H9 (cell line): ENCODE measurements at regions not wholly inside any gene's neighbourhood (a gene's known extent, or its start where the extent isn't known, plus 50 kb on each side); places are given as distances from the start of the nearest gene placed in this dataset.

Experiments used
- DNase-seq: peaks from one replicate; pipeline ENCODE4 v3.0.0-alpha.2; 2017
- H2AFZ ChIP-seq: one replicate; pipeline ENCODE4 v1.6.1; 2013; ENCODE audit warnings: mild to moderate bottlenecking, low read length, control low read depth, moderate library complexity
- H2AK5ac ChIP-seq: 2 replicates; pipeline ENCODE4 v1.6.1; 2013; ENCODE audit warnings: low read length, control low read depth, mixed read lengths; ENCODE audit not compliant: insufficient read length
- H2BK120ac ChIP-seq: one replicate; pipeline ENCODE4 v1.6.1; 2013; ENCODE audit warnings: low read depth, mild to moderate bottlenecking, low read length, control low read depth, inconsistent platforms; ENCODE audit not compliant: poor library complexity, severe bottlenecking
- H2BK12ac ChIP-seq: 2 replicates; pipeline ENCODE4 v1.6.1; 2013; ENCODE audit warnings: low read length, control low read depth, mixed read lengths, low read depth; ENCODE audit not compliant: insufficient read length
- H2BK15ac ChIP-seq: 2 replicates; pipeline ENCODE4 v1.6.1; 2013; ENCODE audit warnings: low read depth, low read length, control low read depth
- H2BK20ac ChIP-seq: one replicate; pipeline ENCODE4 v1.6.1; 2013; ENCODE audit warnings: low read depth, mild to moderate bottlenecking, low read length, control low read depth, inconsistent platforms; ENCODE audit not compliant: poor library complexity, severe bottlenecking
- H2BK5ac ChIP-seq: 2 replicates; pipeline ENCODE4 v1.6.1; 2013; ENCODE audit warnings: low read length, control low read depth, mixed read lengths; ENCODE audit not compliant: insufficient read length
- H3K14ac ChIP-seq: 2 replicates; pipeline ENCODE4 v1.6.1; 2013; ENCODE audit warnings: low read length, control low read depth; ENCODE audit not compliant: insufficient read depth
- H3K18ac ChIP-seq: 2 replicates; pipeline ENCODE4 v1.6.1; 2013; ENCODE audit warnings: low read depth, mild to moderate bottlenecking, mixed read lengths, low read length, control low read depth; ENCODE audit not compliant: insufficient read length
- H3K23ac ChIP-seq: 2 replicates; pipeline ENCODE4 v1.6.1; 2013; ENCODE audit warnings: low read length, control low read depth, mixed read lengths, low read depth; ENCODE audit not compliant: insufficient read length
- H3K23me2 ChIP-seq: 2 replicates; pipeline ENCODE4 v1.6.1; 2013; ENCODE audit warnings: low read depth, mild to moderate bottlenecking, mixed read lengths, low read length, control low read depth; ENCODE audit not compliant: insufficient read length, poor library complexity, severe bottlenecking
- H3K27ac ChIP-seq: 2 replicates; pipeline ENCODE4 v1.5.1; 2013; ENCODE audit warnings: low read length, control low read depth, mixed read lengths, low read depth; ENCODE audit not compliant: insufficient read length
- H3K27me3 ChIP-seq: 2 replicates; pipeline ENCODE4 v1.6.1; 2013; ENCODE audit warnings: low read length, control low read depth, inconsistent platforms; ENCODE audit not compliant: insufficient read depth
- H3K4ac ChIP-seq: 2 replicates; pipeline ENCODE4 v1.6.1; 2013; ENCODE audit warnings: low read depth, mild to moderate bottlenecking, control low read depth, inconsistent platforms, low read length, moderate library complexity
- H3K4me1 ChIP-seq: 2 replicates; pipeline ENCODE4 v1.6.1; 2013; ENCODE audit warnings: low read length, control low read depth, inconsistent platforms; ENCODE audit not compliant: insufficient read depth
- H3K4me2 ChIP-seq: 2 replicates; pipeline ENCODE4 v1.6.1; 2013; ENCODE audit warnings: low read length, control low read depth, mixed read lengths; ENCODE audit not compliant: insufficient read length, insufficient read depth
- H3K56ac ChIP-seq: 2 replicates; pipeline ENCODE4 v1.6.1; 2013; ENCODE audit warnings: low read depth, mild to moderate bottlenecking, mixed read lengths, low read length, control low read depth; ENCODE audit not compliant: insufficient read length
- H3K79me1 ChIP-seq: 2 replicates; pipeline ENCODE4 v1.6.1; 2013; ENCODE audit warnings: low read depth, mild to moderate bottlenecking, moderate library complexity, low read length, control low read depth, inconsistent platforms; ENCODE audit not compliant: insufficient read depth, poor library complexity, severe bottlenecking
- H3K79me2 ChIP-seq: 2 replicates; pipeline ENCODE4 v1.6.1; 2013; ENCODE audit warnings: low read length, control low read depth, inconsistent platforms; ENCODE audit not compliant: insufficient read depth
- H3K9ac ChIP-seq: 2 replicates; pipeline ENCODE4 v1.6.1; 2013; ENCODE audit warnings: low read length, control low read depth, mixed read lengths; ENCODE audit not compliant: insufficient read length; ENCODE audit errors: extremely low read depth
- H3K9me3 ChIP-seq: one replicate; pipeline ENCODE4 v1.6.1; 2013; ENCODE audit warnings: low read depth, low read length, inconsistent platforms; ENCODE audit not compliant: control insufficient read depth
- H3T11ph ChIP-seq: one replicate; pipeline ENCODE4 v1.6.1; 2013; ENCODE audit warnings: mild to moderate bottlenecking, low read length, control low read depth, inconsistent platforms
- H4K20me1 ChIP-seq: one replicate; pipeline ENCODE4 v1.6.1; 2013; ENCODE audit not compliant: control insufficient read depth, insufficient read length, insufficient read depth
- H4K5ac ChIP-seq: 2 replicates; pipeline ENCODE4 v1.6.1; 2013; ENCODE audit warnings: low read depth, mild to moderate bottlenecking, mixed read lengths, low read length, control low read depth; ENCODE audit not compliant: insufficient read length
- H4K8ac ChIP-seq: replicated peaks from 2 replicates; pipeline ENCODE4 v1.6.1; 2013; ENCODE audit warnings: low read length, control low read depth, mixed read lengths, low read depth; ENCODE audit not compliant: insufficient read length
- H4K91ac ChIP-seq: 2 replicates; pipeline ENCODE4 v1.6.1; 2013; ENCODE audit warnings: low read depth, mild to moderate bottlenecking, moderate library complexity, mixed read lengths, low read length, control low read depth; ENCODE audit not compliant: insufficient read length
- H3K27ac Mint-ChIP-seq, 3 experiments: 2 replicates in 2 of 3; 3 replicates in 1 of 3; pipeline ENCODE4 v1.8.0; 2020 to 2021; ENCODE audit warnings: mixed read lengths in 3 of 3, mild to moderate bottlenecking in 1 of 3, moderate library complexity in 1 of 3
- H3K27me3 Mint-ChIP-seq: 2 replicates; pipeline ENCODE4 v1.8.0; 2021; ENCODE audit warnings: low read depth, mild to moderate bottlenecking, moderate library complexity, mixed read lengths
- H3K36me3 Mint-ChIP-seq, 3 experiments: 2 replicates in 2 of 3; 3 replicates in 1 of 3; pipeline ENCODE4 v1.8.0; 2020 to 2021; ENCODE audit warnings: low read depth in 3 of 3, mixed read lengths in 3 of 3; ENCODE audit not compliant: insufficient read depth in 1 of 3
- H3K4me1 Mint-ChIP-seq, 2 experiments: 2 replicates each; pipeline ENCODE4 v1.8.0; 2020; ENCODE audit warnings: mixed read lengths in 2 of 2
- H3K4me3 Mint-ChIP-seq, 2 experiments: 2 replicates in 1 of 2; 3 replicates in 1 of 2; pipeline ENCODE4 v1.8.0; 2020 to 2021; ENCODE audit warnings: mild to moderate bottlenecking in 2 of 2, mixed read lengths in 2 of 2, moderate library complexity in 1 of 2
- H3K9me3 Mint-ChIP-seq, 2 experiments: 2 replicates in 1 of 2; 3 replicates in 1 of 2; pipeline ENCODE4 v1.8.0; 2020; ENCODE audit warnings: mild to moderate bottlenecking in 2 of 2, mixed read lengths in 2 of 2, moderate library complexity in 1 of 2
- CTCF ChIP-seq: fragments of 200-600 bp; sonication (generic); conservative IDR thresholded peaks from 3 replicates; pipeline ENCODE4 v1.8.0; 2021; ENCODE audit warnings: antibody characterized with exemption, mild to moderate bottlenecking
- WGBS: extraction: QIAGEN DNeasy Blood & Tissue Kit; methylation state at CpG from one replicate; pipeline ENCODE4 v1.1.7; 2013; ENCODE audit warnings: missing lambda C conversion rate, low lambda C conversion rate, mixed read lengths; ENCODE audit not compliant: insufficient read length; ENCODE audit errors: extremely low coverage; 5-methylcytosine and 5-hydroxymethylcytosine counted together

DNA sequence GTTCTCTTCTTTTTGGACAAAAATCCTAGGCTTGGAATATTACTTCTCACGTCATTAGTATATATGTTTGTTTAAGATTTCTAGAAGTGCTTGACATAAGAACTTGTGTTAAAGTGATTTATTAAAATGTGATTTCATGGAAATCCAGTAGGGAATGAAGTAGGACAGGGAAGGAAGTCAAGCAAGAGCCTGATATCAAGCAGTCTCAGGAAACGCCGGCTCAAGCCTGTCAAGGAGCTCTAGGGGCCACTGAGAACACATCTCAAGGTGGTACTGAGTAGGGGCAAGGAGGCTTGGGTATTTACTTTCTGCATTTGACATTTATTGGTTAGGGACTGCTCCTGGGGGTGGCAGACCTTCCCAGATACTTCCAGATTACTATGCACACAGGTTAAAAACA lies 920.9 kb upstream of the GJE1 start:
- no peak overlapping the region for H4K5ac ChIP-seq
- H2AFZ ChIP-seq = no peak overlapping the region
- WGBS = no CpG with 5 or more reads among the region's 3 CpGs
- H3T11ph ChIP-seq = no peak overlapping the region
- no peaks in the 10 kb centered on the region for H3K27me3 Mint-ChIP-seq
- H3K14ac ChIP-seq = no peak overlapping the region
- TF ChIP-seq CTCF = no peak
- no peak overlapping the region for H3K27ac ChIP-seq
- H4K91ac ChIP-seq = no peak overlapping the region
- no peak overlapping the region for H3K4ac ChIP-seq
- no peaks in the 10 kb centered on the region for H3K4me1 ChIP-seq
- H2BK20ac ChIP-seq = no peak overlapping the region
- no peaks in the 10 kb centered on the region for H3K79me2 ChIP-seq
- H3K27me3 ChIP-seq = no peaks in the 10 kb centered on the region
- H3K4me3 Mint-ChIP-seq = no peak overlapping the region
- no peak overlapping the region for H3K56ac ChIP-seq
- no peaks in the 10 kb centered on the region for H4K20me1 ChIP-seq
- no peaks in the 10 kb centered on the region for H3K79me1 ChIP-seq
- no peak overlapping the region for H2AK5ac ChIP-seq
- no peak for DNase-seq
- no peak overlapping the region for H3K4me2 ChIP-seq
- H3K4me1 Mint-ChIP-seq = no peaks in the 10 kb centered on the region
- no peak overlapping the region for H3K23ac ChIP-seq
- no peak overlapping the region for H3K9ac ChIP-seq
- H2BK15ac ChIP-seq = no peak overlapping the region
- no peak overlapping the region for H2BK120ac ChIP-seq
- H2BK5ac ChIP-seq = no peak overlapping the region
- no peaks in the 10 kb centered on the region for H3K9me3 ChIP-seq
- peaks cover 3 to 4% of the 10 kb centered on the region in 2 experiments; a peak in 4 of 5 replicates for H3K9me3 Mint-ChIP-seq
- H4K8ac ChIP-seq = no peak overlapping the region
- peaks cover 0 to 2% (median 0%) of the 10 kb centered on the region in 3 experiments; a peak in 2 of 7 replicates for H3K36me3 Mint-ChIP-seq
- H3K18ac ChIP-seq = no peak overlapping the region
- H3K27ac Mint-ChIP-seq = no peak overlapping the region; a peak in 1 of 7 replicates
- H2BK12ac ChIP-seq = no peak overlapping the region
- no peaks in the 10 kb centered on the region for H3K23me2 ChIP-seq
